Endothelial cell (in vitro differentiated cells): ENCODE measurements at regions not wholly inside any gene's neighbourhood (a gene's known extent, or its start where the extent isn't known, plus 50 kb on each side); places are given as distances from the start of the nearest gene placed in this dataset.

ENCODE experiments used
- DNase-seq: peaks from one replicate; pipeline ENCODE4 v3.0.0; 2021; ENCODE audit warnings: low spot score
- H3K27ac Mint-ChIP-seq: one replicate; pipeline ENCODE4 v1.8.0; 2021; ENCODE audit warnings: mixed read lengths, inconsistent platforms; ENCODE audit not compliant: unreplicated experiment
- H3K27me3 Mint-ChIP-seq: one replicate; pipeline ENCODE4 v1.8.0; 2021; ENCODE audit warnings: mild to moderate bottlenecking, moderate library complexity, mixed read lengths, inconsistent platforms; ENCODE audit not compliant: unreplicated experiment
- H3K36me3 Mint-ChIP-seq: one replicate; pipeline ENCODE4 v1.8.0; 2021; ENCODE audit warnings: mild to moderate bottlenecking, low read depth, mixed read lengths, inconsistent platforms; ENCODE audit not compliant: unreplicated experiment
- H3K4me1 Mint-ChIP-seq: one replicate; pipeline ENCODE4 v1.8.0; 2021; ENCODE audit warnings: mild to moderate bottlenecking, mixed read lengths, inconsistent platforms; ENCODE audit not compliant: unreplicated experiment
- H3K4me3 Mint-ChIP-seq: one replicate; pipeline ENCODE4 v1.8.0; 2021; ENCODE audit warnings: mild to moderate bottlenecking, mixed read lengths, inconsistent platforms; ENCODE audit not compliant: unreplicated experiment
- H3K9me3 Mint-ChIP-seq: one replicate; pipeline ENCODE4 v1.8.0; 2021; ENCODE audit warnings: mixed read lengths, inconsistent platforms; ENCODE audit not compliant: unreplicated experiment
- CTCF ChIP-seq: fragments of 200-600 bp; sonication (generic); IDR thresholded peaks from one replicate; pipeline ENCODE4 v1.5.0; 2021; ENCODE audit warnings: antibody characterized with exemption; ENCODE audit not compliant: unreplicated experiment

DNA sequence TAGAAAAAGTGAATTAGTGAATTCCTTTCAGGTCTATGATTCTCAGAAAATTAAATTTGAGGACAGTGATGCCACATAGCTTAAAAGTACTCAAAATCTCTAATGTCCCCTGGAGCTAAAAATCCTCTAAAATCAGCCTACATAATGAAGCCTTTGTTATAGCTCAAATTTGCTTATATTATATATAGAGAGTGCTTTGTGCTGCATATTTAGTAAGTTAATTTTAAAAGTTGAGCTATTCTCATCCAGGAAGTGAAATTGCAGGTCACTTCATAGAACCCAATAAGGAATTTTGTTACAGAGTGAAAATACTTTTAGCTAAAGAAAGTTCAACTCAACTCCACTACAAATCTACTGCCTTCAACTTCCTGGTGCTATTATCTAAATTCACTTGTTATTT, 507.5 kb upstream of the MAP3K7 start:
- no peak for TF ChIP-seq CTCF
- H3K27ac Mint-ChIP-seq: no peak overlapping the region
- H3K27me3 Mint-ChIP-seq: peaks cover 2% of the 10 kb centered on the region
- H3K9me3 Mint-ChIP-seq: no peaks in the 10 kb centered on the region
- H3K4me1 Mint-ChIP-seq: no peaks in the 10 kb centered on the region
- no peak overlapping the region for H3K4me3 Mint-ChIP-seq
- H3K36me3 Mint-ChIP-seq: no peaks in the 10 kb centered on the region
- no peak for DNase-seq

GRCh38 chr6:91088976-91089375, 502.1 kb upstream of the MAP3K7 start:
- Mint-ChIP-seq H3K27ac (no peak overlapping the region), H3K9me3 (no peaks in the 10 kb centered on the region), H3K4me1 (no peaks in the 10 kb centered on the region), H3K27me3 (peaks cover 4% of the 10 kb centered on the region), H3K4me3 (no peak overlapping the region), H3K36me3 (no peaks in the 10 kb centered on the region)
- no peak for DNase-seq
- TF ChIP-seq CTCF: no peak

- no peaks in the 10 kb centered on the region for H3K36me3 Mint-ChIP-seq
- H3K27me3 Mint-ChIP-seq: peaks cover 4% of the 10 kb centered on the region
- TF ChIP-seq CTCF: no peak
- H3K4me1 Mint-ChIP-seq: no peaks in the 10 kb centered on the region
- no peak overlapping the region for H3K27ac Mint-ChIP-seq
- H3K4me3 Mint-ChIP-seq: no peak overlapping the region
- H3K9me3 Mint-ChIP-seq: no peaks in the 10 kb centered on the region
- no peak for DNase-seq
These were observed 501.6 kb upstream of the MAP3K7 start for GRCh38 chr6:91088515-91088914.

DNA sequence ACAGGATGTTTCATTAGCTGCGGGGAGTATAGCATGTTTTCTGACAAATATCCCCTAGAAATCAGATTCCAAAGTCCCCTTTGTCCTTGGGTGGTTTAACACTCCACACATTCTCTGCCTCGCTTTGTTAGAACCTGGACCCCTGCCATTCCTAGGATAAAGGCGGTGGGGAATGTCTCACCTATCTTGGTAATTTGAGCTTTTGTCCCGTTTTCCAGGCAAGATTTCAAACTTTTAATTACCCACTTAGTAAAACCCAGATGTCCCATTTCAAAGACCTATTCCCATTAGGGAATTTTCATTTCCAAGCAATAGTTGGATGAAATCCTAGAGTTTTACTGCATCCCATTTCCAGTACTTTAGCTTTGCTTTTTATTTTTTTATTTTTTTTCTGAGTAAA, 501.0 kb upstream of the MAP3K7 start:
- Mint-ChIP-seq H3K27me3 (peaks cover 4% of the 10 kb centered on the region), H3K9me3 (no peaks in the 10 kb centered on the region), H3K36me3 (no peaks in the 10 kb centered on the region), H3K4me3 (no peak overlapping the region), H3K4me1 (no peaks in the 10 kb centered on the region), H3K27ac (no peak overlapping the region)
- no peak for TF ChIP-seq CTCF
- no peak for DNase-seq

- H3K4me3 Mint-ChIP-seq: no peak overlapping the region
- no peak overlapping the region for H3K27ac Mint-ChIP-seq
- TF ChIP-seq CTCF: no peak
- H3K36me3 Mint-ChIP-seq: no peaks in the 10 kb centered on the region
- H3K27me3 Mint-ChIP-seq: peaks cover 2% of the 10 kb centered on the region
- H3K9me3 Mint-ChIP-seq: no peaks in the 10 kb centered on the region
- DNase-seq: no peak
- H3K4me1 Mint-ChIP-seq: no peaks in the 10 kb centered on the region
These were observed 496.3 kb upstream of the MAP3K7 start for GRCh38 chr6:91083211-91083610.
